ENCODE measurements at regions not wholly inside any gene's neighbourhood (a gene's known extent, or its start where the extent isn't known, plus 50 kb on each side); places are given as distances from the start of the nearest gene placed in this dataset.

GRCh38 chr16:54690710-54691109 lies 240.0 kb upstream of the IRX5 start:
- Mint-ChIP-seq H3K4me1 (peaks cover 0 to 5% (median 0%) of the 10 kb centered on the region in 4 donors), H3K27me3 (peaks cover 4% of the 10 kb centered on the region), H3K27ac (no peak overlapping the region), H3K9me3 (peaks cover 0 to 7% (median 3%) of the 10 kb centered on the region in 7 donors), H3K4me3 (no peak overlapping the region), H3K36me3 (no peaks in the 10 kb centered on the region)
- Histone ChIP-seq H3K9me3 (ENCODE audit: control insufficient read depth in 2 of 2, low read length in 2 of 2) (no peaks in the 10 kb centered on the region), H3K27ac (ENCODE audit: insufficient read depth, low read length, poor library complexity, severe bottlenecking) (no peak overlapping the region), H3K4me3 (ENCODE audit: low read depth, low read length) (no peak overlapping the region), H3K4me1 (ENCODE audit: control insufficient read depth, insufficient read depth, low read length, poor library complexity, severe bottlenecking) (no peaks in the 10 kb centered on the region), H3K27me3 (ENCODE audit: control insufficient read depth, insufficient read depth, low read length) (no peaks in the 10 kb centered on the region), H3K36me3 (ENCODE audit: control insufficient read depth, insufficient read depth, low read length) (no peaks in the 10 kb centered on the region)
- no peak for DNase-seq
- ATAC-seq (ENCODE audit: low read depth in 2 of 2), result no peak

- Histone ChIP-seq H3K9me3 (ENCODE audit: control insufficient read depth in 2 of 2, low read length in 2 of 2) (no peaks in the 10 kb centered on the region), H3K27me3 (ENCODE audit: control insufficient read depth, insufficient read depth, low read length) (no peaks in the 10 kb centered on the region), H3K36me3 (ENCODE audit: control insufficient read depth, insufficient read depth, low read length) (no peaks in the 10 kb centered on the region), H3K27ac (ENCODE audit: insufficient read depth, low read length, poor library complexity, severe bottlenecking) (no peak overlapping the region), H3K4me3 (ENCODE audit: low read depth, low read length) (no peak overlapping the region), H3K4me1 (ENCODE audit: control insufficient read depth, insufficient read depth, low read length, poor library complexity, severe bottlenecking) (no peaks in the 10 kb centered on the region)
- peaks cover 0 to 7% (median 3%) of the 10 kb centered on the region in 7 donors for H3K9me3 Mint-ChIP-seq
- H3K4me1 Mint-ChIP-seq, result peaks cover 0 to 5% (median 0%) of the 10 kb centered on the region in 4 donors
- no peak for ATAC-seq (ENCODE audit: low read depth in 2 of 2)
- no peak overlapping the region for H3K4me3 Mint-ChIP-seq
- peaks cover 4% of the 10 kb centered on the region for H3K27me3 Mint-ChIP-seq
- no peaks in the 10 kb centered on the region for H3K36me3 Mint-ChIP-seq
- no peak overlapping the region for H3K27ac Mint-ChIP-seq
- no peak for DNase-seq
Observed at GRCh38 chr16:54690306-54690705, 240.4 kb upstream of the IRX5 start.

GRCh38 chr16:54689072-54689865 lies 241.4 kb upstream of the IRX5 start:
- H3K36me3 ChIP-seq (ENCODE audit: control insufficient read depth, insufficient read depth, low read length), result no peaks in the 10 kb centered on the region
- no peaks in the 10 kb centered on the region for H3K27me3 ChIP-seq (ENCODE audit: control insufficient read depth, insufficient read depth, low read length)
- H3K4me1 ChIP-seq (ENCODE audit: control insufficient read depth, insufficient read depth, low read length, poor library complexity, severe bottlenecking), result no peaks in the 10 kb centered on the region
- H3K27ac ChIP-seq (ENCODE audit: insufficient read depth, low read length, poor library complexity, severe bottlenecking), result no peak overlapping the region
- DNase-seq, result no peak
- H3K4me1 Mint-ChIP-seq, result peaks cover 0 to 5% (median 0%) of the 10 kb centered on the region in 4 donors
- no peaks in the 10 kb centered on the region for H3K9me3 ChIP-seq (ENCODE audit: control insufficient read depth in 2 of 2, low read length in 2 of 2)
- H3K4me3 Mint-ChIP-seq, result no peak overlapping the region
- no peak for ATAC-seq (ENCODE audit: low read depth in 2 of 2)
- peaks cover 4% of the 10 kb centered on the region for H3K27me3 Mint-ChIP-seq
- H3K27ac Mint-ChIP-seq, result no peak overlapping the region
- peaks cover 0 to 5% (median 3%) of the 10 kb centered on the region in 7 donors for H3K9me3 Mint-ChIP-seq
- H3K36me3 Mint-ChIP-seq, result no peaks in the 10 kb centered on the region
- H3K4me3 ChIP-seq (ENCODE audit: low read depth, low read length), result no peak overlapping the region

GRCh38 chr16:54688339-54688738 lies 242.3 kb upstream of the IRX5 start:
- Mint-ChIP-seq H3K4me1 (peaks cover 0 to 5% (median 0%) of the 10 kb centered on the region in 4 donors), H3K27ac (no peak overlapping the region), H3K4me3 (no peak overlapping the region), H3K9me3 (peaks cover 0 to 5% (median 3%) of the 10 kb centered on the region in 7 donors), H3K27me3 (peaks cover 4% of the 10 kb centered on the region), H3K36me3 (no peaks in the 10 kb centered on the region)
- Histone ChIP-seq H3K36me3 (ENCODE audit: control insufficient read depth, insufficient read depth, low read length) (no peaks in the 10 kb centered on the region), H3K27me3 (ENCODE audit: control insufficient read depth, insufficient read depth, low read length) (no peaks in the 10 kb centered on the region), H3K4me1 (ENCODE audit: control insufficient read depth, insufficient read depth, low read length, poor library complexity, severe bottlenecking) (no peaks in the 10 kb centered on the region), H3K4me3 (ENCODE audit: low read depth, low read length) (no peak overlapping the region), H3K27ac (ENCODE audit: insufficient read depth, low read length, poor library complexity, severe bottlenecking) (no peak overlapping the region), H3K9me3 (ENCODE audit: control insufficient read depth in 2 of 2, low read length in 2 of 2) (no peaks in the 10 kb centered on the region)
- ATAC-seq (ENCODE audit: low read depth in 2 of 2), result no peak
- no peak for DNase-seq

- no peaks in the 10 kb centered on the region for H3K36me3 Mint-ChIP-seq
- no peak for ATAC-seq (ENCODE audit: low read depth in 2 of 2)
- H3K4me3 ChIP-seq (ENCODE audit: low read depth, low read length), result no peak overlapping the region
- H3K27ac ChIP-seq (ENCODE audit: insufficient read depth, low read length, poor library complexity, severe bottlenecking), result no peak overlapping the region
- H3K27me3 Mint-ChIP-seq, result peaks cover 4% of the 10 kb centered on the region
- no peaks in the 10 kb centered on the region for H3K4me1 ChIP-seq (ENCODE audit: control insufficient read depth, insufficient read depth, low read length, poor library complexity, severe bottlenecking)
- H3K27ac Mint-ChIP-seq, result no peak overlapping the region
- H3K9me3 ChIP-seq (ENCODE audit: control insufficient read depth in 2 of 2, low read length in 2 of 2), result no peaks in the 10 kb centered on the region
- H3K27me3 ChIP-seq (ENCODE audit: control insufficient read depth, insufficient read depth, low read length), result no peaks in the 10 kb centered on the region
- H3K9me3 Mint-ChIP-seq, result peaks cover 0 to 5% (median 3%) of the 10 kb centered on the region in 7 donors
- H3K4me3 Mint-ChIP-seq, result no peak overlapping the region
- no peak for DNase-seq
- H3K4me1 Mint-ChIP-seq, result peaks cover 0 to 5% (median 0%) of the 10 kb centered on the region in 4 donors
- no peaks in the 10 kb centered on the region for H3K36me3 ChIP-seq (ENCODE audit: control insufficient read depth, insufficient read depth, low read length)
Observed at GRCh38 chr16:54687043-54687899, 243.4 kb upstream of the IRX5 start.

- H3K36me3 Mint-ChIP-seq, result no peaks in the 10 kb centered on the region
Observed at GRCh38 chr16:54685682-54686081, 245.0 kb upstream of the IRX5 start.

GRCh38 chr16:54679531-54679930 lies 251.1 kb upstream of the IRX5 start:
- H3K4me1 Mint-ChIP-seq, result no peaks in the 10 kb centered on the region
- no peaks in the 10 kb centered on the region for H3K4me1 ChIP-seq (ENCODE audit: control insufficient read depth, insufficient read depth, low read length, poor library complexity, severe bottlenecking)
- DNase-seq, result no peak
- H3K36me3 Mint-ChIP-seq, result no peaks in the 10 kb centered on the region
- H3K4me3 Mint-ChIP-seq, result no peak overlapping the region
- no peaks in the 10 kb centered on the region for H3K27me3 ChIP-seq (ENCODE audit: control insufficient read depth, insufficient read depth, low read length)
- no peak overlapping the region for H3K27ac ChIP-seq (ENCODE audit: insufficient read depth, low read length, poor library complexity, severe bottlenecking)
- ATAC-seq (ENCODE audit: low read depth in 2 of 2), result no peak
- no peaks in the 10 kb centered on the region for H3K36me3 ChIP-seq (ENCODE audit: control insufficient read depth, insufficient read depth, low read length)
- H3K27me3 Mint-ChIP-seq, result no peaks in the 10 kb centered on the region
- H3K27ac Mint-ChIP-seq, result no peak overlapping the region
- H3K9me3 ChIP-seq (ENCODE audit: control insufficient read depth in 2 of 2, low read length in 2 of 2), result no peaks in the 10 kb centered on the region
- H3K4me3 ChIP-seq (ENCODE audit: low read depth, low read length), result no peak overlapping the region
- H3K9me3 Mint-ChIP-seq, result peaks cover 0 to 7% (median 0%) of the 10 kb centered on the region in 7 donors

More at GRCh38 chr16:54685682-54686081, 245.0 kb upstream of the IRX5 start:
- DNase-seq, result no peak
- Mint-ChIP-seq H3K27ac (no peak overlapping the region), H3K4me3 (no peak overlapping the region), H3K9me3 (peaks cover 0 to 5% (median 3%) of the 10 kb centered on the region in 7 donors), H3K27me3 (no peaks in the 10 kb centered on the region), H3K4me1 (peaks cover 0 to 5% (median 0%) of the 10 kb centered on the region in 4 donors)
- ATAC-seq (ENCODE audit: low read depth in 2 of 2), result no peak
- no peaks in the 10 kb centered on the region for H3K4me1 ChIP-seq (ENCODE audit: control insufficient read depth, insufficient read depth, low read length, poor library complexity, severe bottlenecking)
- no peak overlapping the region for H3K27ac ChIP-seq (ENCODE audit: insufficient read depth, low read length, poor library complexity, severe bottlenecking)
- H3K27me3 ChIP-seq (ENCODE audit: control insufficient read depth, insufficient read depth, low read length), result no peaks in the 10 kb centered on the region
- no peaks in the 10 kb centered on the region for H3K9me3 ChIP-seq (ENCODE audit: control insufficient read depth in 2 of 2, low read length in 2 of 2)
- no peaks in the 10 kb centered on the region for H3K36me3 ChIP-seq (ENCODE audit: control insufficient read depth, insufficient read depth, low read length)
- H3K4me3 ChIP-seq (ENCODE audit: low read depth, low read length), result no peak overlapping the region

All from CD4-positive, CD25-positive, alpha-beta regulatory T cell (primary cell).